Lower lobe of right lung (tissue), 2 donors: ENCODE measurements at regions not wholly inside any gene's neighbourhood (a gene's known extent, or its start where the extent isn't known, plus 50 kb on each side); places are given as distances from the start of the nearest gene placed in this dataset.

Experiments used
- ATAC-seq, 2 donors: fragments of 200-7000 bp; cut with Tn5 transposase; one replicate each; pipeline ENCODE4 v1.9.1; 2020 to 2022; ENCODE audit warnings: mild to moderate bottlenecking in 2 of 2, moderate library complexity in 2 of 2
- DNase-seq: peaks from one replicate; pipeline ENCODE4 v3.0.0-alpha.2; 2020
- H3K27ac ChIP-seq: fragments of 200-600 bp; one replicate; pipeline ENCODE4 v1.8.0; 2022
- H3K27me3 ChIP-seq: fragments of 200-600 bp; one replicate; pipeline ENCODE4 v1.8.0; 2022; ENCODE audit warnings: low read depth
- H3K36me3 ChIP-seq: fragments of 200-600 bp; one replicate; pipeline ENCODE4 v1.8.0; 2022; ENCODE audit warnings: mild to moderate bottlenecking
- H3K4me1 ChIP-seq: fragments of 200-600 bp; one replicate; pipeline ENCODE4 v1.8.0; 2022
- H3K4me3 ChIP-seq: fragments of 200-600 bp; one replicate; pipeline ENCODE4 v1.8.0; 2022; ENCODE audit warnings: mild to moderate bottlenecking
- H3K9me3 ChIP-seq: fragments of 200-600 bp; one replicate; pipeline ENCODE4 v1.8.0; 2022
- intact Hi-C: fragments of 100-400 bp; cut with DNase I; formaldehyde crosslinking; loops from one replicate; pipeline ENCODE4 v1.11.0; 2022
- TF ChIP-seq, protein P1 (sequence below): fragments of 200-600 bp; IDR thresholded peaks from one replicate; pipeline ENCODE4 v1.8.0; 2022; ENCODE audit warnings: antibody characterized with exemption, mild to moderate bottlenecking
- donor health status: DM: no; HTN: yes; CAD: no; lungs with severe emphysema.

DNA sequence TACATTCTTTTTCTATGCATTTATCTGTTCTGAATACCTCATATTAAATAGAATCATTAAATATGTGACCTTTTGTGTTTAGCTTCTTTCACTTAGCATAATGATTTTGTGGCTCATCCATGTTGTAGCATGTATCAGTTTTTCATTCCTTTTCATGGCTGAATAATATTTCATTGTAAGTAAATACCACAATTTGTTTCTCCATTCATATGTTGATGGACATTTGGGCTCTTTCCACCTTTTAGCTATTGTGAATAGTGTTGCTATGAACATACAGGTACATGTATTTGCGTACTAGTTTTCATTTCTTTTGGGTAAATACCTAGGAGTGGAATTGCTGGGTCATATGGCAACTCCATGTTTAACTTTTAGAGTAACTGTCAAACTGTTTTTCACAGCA is 85.1 kb downstream of the GNL3L start:
- Histone ChIP-seq H3K4me3 (no peak overlapping the region), H3K27ac (no peak overlapping the region), H3K4me1 (no peaks in the 10 kb centered on the region), H3K9me3 (no peaks in the 10 kb centered on the region), H3K27me3 (no peaks in the 10 kb centered on the region), H3K36me3 (no peaks in the 10 kb centered on the region)
- no peak for DNase-seq
- ATAC-seq: no peak
- intact Hi-C loops: no loop called here
- TF ChIP-seq, protein P1, sequence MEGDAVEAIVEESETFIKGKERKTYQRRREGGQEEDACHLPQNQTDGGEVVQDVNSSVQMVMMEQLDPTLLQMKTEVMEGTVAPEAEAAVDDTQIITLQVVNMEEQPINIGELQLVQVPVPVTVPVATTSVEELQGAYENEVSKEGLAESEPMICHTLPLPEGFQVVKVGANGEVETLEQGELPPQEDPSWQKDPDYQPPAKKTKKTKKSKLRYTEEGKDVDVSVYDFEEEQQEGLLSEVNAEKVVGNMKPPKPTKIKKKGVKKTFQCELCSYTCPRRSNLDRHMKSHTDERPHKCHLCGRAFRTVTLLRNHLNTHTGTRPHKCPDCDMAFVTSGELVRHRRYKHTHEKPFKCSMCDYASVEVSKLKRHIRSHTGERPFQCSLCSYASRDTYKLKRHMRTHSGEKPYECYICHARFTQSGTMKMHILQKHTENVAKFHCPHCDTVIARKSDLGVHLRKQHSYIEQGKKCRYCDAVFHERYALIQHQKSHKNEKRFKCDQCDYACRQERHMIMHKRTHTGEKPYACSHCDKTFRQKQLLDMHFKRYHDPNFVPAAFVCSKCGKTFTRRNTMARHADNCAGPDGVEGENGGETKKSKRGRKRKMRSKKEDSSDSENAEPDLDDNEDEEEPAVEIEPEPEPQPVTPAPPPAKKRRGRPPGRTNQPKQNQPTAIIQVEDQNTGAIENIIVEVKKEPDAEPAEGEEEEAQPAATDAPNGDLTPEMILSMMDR: no peak

DNA sequence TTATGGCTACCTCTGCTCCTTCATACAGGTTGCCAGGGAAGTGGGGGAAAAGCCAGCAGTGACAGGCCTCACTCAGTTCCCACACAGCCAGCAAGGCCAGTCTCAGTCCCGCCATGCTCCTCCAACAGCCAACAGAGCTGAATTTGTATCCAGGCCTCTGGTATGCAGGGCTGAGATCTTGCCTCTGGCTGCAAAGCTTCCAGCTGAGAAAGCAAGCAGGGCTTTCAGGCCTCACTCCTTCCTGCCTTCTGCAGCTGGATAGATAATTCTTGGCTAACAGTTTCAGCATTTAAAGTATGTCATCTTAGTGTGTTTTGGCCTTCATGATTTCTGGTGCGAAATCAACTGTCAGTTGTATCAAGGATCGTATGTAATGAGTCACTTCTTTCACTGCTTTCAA is 103.6 kb downstream of the GNL3L start:
- Histone ChIP-seq H3K4me1 (no peaks in the 10 kb centered on the region), H3K9me3 (no peaks in the 10 kb centered on the region), H3K4me3 (no peak overlapping the region), H3K36me3 (no peaks in the 10 kb centered on the region), H3K27ac (no peak overlapping the region), H3K27me3 (no peaks in the 10 kb centered on the region)
- intact Hi-C loops: no loop called here
- ATAC-seq (no peak), DNase-seq (no peak)
- TF ChIP-seq, protein P1: no peak

DNA sequence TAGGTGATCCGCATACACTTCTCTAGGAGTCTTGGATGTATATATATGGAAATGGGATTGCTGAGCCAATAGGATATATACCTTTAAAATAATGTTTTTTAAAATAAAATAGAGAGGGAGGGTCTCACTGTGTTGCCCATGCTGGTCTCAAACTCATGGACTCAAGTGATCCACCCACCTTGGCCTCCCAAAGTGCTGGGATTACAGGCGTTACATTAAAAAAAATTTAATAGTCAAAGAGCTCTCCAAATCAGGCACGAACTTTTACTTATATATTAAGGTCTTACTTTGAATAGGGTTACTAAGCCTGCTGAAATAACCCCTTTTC is 109.0 kb downstream of the GNL3L start:
- Histone ChIP-seq H3K4me3 (peak overlapping the region; percentile 47), H3K4me1 (no peaks in the 10 kb centered on the region)

DNA sequence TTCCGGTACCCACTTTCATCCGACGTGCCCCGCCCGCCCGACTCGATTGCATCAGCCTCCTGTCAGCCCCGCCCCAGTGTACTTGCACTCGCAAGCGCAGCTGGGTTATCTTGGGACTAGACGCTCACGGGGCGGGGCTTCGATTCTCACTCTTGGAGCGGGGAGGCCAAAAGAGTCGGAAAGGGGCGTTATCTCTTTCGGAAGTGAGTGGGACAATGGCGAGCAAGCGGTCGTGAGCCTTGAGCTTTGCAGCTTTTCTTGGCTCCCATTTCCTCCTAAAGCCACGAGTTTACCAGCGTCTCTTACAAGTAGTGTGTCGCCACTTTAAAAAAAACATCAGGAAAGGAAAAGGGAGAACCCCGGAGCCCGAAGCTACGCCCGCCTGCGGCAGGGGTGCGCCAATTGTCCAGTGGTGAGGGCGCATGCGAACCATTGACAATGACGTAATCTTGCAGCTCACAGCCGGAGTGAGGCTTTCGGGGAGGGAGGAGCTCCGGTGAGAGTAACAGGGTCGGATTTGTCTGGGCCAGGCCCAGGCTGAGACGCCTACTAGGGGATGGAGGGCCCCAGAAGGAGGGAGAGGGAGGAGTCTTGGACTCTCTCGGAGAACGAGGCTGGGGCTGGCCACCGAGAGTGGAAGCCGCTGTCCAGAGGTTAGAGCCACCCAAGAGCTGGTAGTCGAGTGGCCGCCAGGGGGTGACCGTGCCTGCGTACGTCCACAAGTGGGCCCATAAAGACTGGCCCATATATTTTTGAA is 109.5 kb downstream of the GNL3L start:
- ATAC-seq (peak; percentile 98 to 99), DNase-seq (peak; percentile 96)
- intact Hi-C loops: no loop called here
- Histone ChIP-seq H3K9me3 (no peaks in the 10 kb centered on the region), H3K27me3 (no peaks in the 10 kb centered on the region), H3K36me3 (no peaks in the 10 kb centered on the region), H3K27ac (peak overlapping the region; percentile 89), H3K4me1 (no peaks in the 10 kb centered on the region), H3K4me3 (peak overlapping the region; percentile 47)
- TF ChIP-seq, protein P1: peak; percentile 71

More for the DNA sequence above, 109.0 kb downstream of the GNL3L start:
- TF ChIP-seq, protein P1: no peak
- DNase-seq (no peak), ATAC-seq (no peak)
- intact Hi-C loops: no loop called here
- peak overlapping the region; percentile 89 for H3K27ac ChIP-seq
- H3K27me3 ChIP-seq: no peaks in the 10 kb centered on the region
- no peaks in the 10 kb centered on the region for H3K36me3 ChIP-seq
- no peaks in the 10 kb centered on the region for H3K9me3 ChIP-seq

DNA sequence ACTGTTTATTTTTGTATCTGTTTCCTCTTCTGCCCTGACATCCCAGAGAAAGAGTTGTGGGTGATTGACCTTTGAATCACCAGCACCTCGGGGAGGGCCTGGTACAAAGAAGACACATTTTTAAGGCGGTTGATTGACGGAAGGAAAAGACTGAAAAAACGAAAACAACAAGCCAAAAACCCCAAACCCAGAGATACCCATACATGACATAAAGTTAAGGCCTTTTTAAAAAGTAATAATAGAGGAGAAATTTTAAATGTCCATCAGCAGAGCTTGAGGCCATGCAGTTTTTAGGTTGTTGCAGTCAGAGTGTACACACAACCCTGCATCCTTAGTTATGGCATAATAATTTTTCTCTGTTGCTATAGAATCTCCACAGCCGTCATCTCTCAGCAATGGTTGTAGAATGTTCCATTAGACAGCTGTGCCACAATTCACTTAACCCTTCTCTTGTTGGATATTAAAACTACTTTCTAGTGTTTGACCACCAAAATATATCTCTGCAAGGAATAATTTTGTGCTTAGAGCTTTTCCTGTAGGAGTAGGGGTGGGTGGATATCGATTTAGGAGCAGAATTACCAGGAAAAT is 110.2 kb downstream of the GNL3L start:
- Histone ChIP-seq H3K27ac (peak overlapping the region; percentile 89), H3K27me3 (no peaks in the 10 kb centered on the region), H3K4me1 (no peaks in the 10 kb centered on the region), H3K9me3 (no peaks in the 10 kb centered on the region), H3K36me3 (no peaks in the 10 kb centered on the region), H3K4me3 (peak overlapping the region; percentile 47)
- DNase-seq (no peak), ATAC-seq (no peak)
- intact Hi-C loops: no loop called here
- TF ChIP-seq, protein P1: no peak
